Stimulated activated CD4-positive, alpha-beta T cell treated with anti-CD3 and anti-CD28 coated beads, Interleukin-4, amount 100 ng/mL, for 1 hour (primary cell): ENCODE measurements at regions not wholly inside any gene's neighbourhood (a gene's known extent, or its start where the extent isn't known, plus 50 kb on each side); places are given as distances from the start of the nearest gene placed in this dataset.
"Not testable (repeated sequence)": the region's sequence is repeated elsewhere in the genome, so short reads cannot be mapped to it uniquely, and the experiment has no call there.

ENCODE experiments used
- DNase-seq: peaks from one replicate; pipeline ENCODE4 v3.0.0-alpha.2; 2020

GRCh38 chr7:41463770-41464470 is 239.0 kb downstream of the INHBA start:
- DNase-seq: no peak

GRCh38 chr7:41459623-41460261 is 243.1 kb downstream of the INHBA start:
- DNase-seq: no peak

GRCh38 chr7:41459183-41459582 is 243.7 kb downstream of the INHBA start:
- DNase-seq: no peak

GRCh38 chr7:41457832-41458437 is 245.0 kb downstream of the INHBA start:
- DNase-seq: no peak

GRCh38 chr7:41451826-41452225 is 251.1 kb downstream of the INHBA start:
- no peak for DNase-seq

- no peak for DNase-seq
Observed at GRCh38 chr7:41449694-41450093, 253.2 kb downstream of the INHBA start.

- no peak for DNase-seq
Observed at GRCh38 chr7:41449286-41449685, 253.6 kb downstream of the INHBA start.

- no peak for DNase-seq
Observed at GRCh38 chr7:41448104-41448503, 254.8 kb downstream of the INHBA start.

GRCh38 chr7:41447450-41448042 is 255.3 kb downstream of the INHBA start:
- DNase-seq: no peak

GRCh38 chr7:41446606-41447449 is 256.1 kb downstream of the INHBA start:
- no peak for DNase-seq

- no peak for DNase-seq
Observed at GRCh38 chr7:41445946-41446345, 256.9 kb downstream of the INHBA start.

- no peak for DNase-seq
Observed at GRCh38 chr7:41445432-41445831, 257.5 kb downstream of the INHBA start.

- DNase-seq: no peak
Observed at GRCh38 chr7:41439515-41439879, 263.4 kb downstream of the INHBA start.

- no peak for DNase-seq
Observed at GRCh38 chr7:41438705-41439514, 264.0 kb downstream of the INHBA start.

- DNase-seq: no peak
Observed at GRCh38 chr7:41437257-41438196, 265.4 kb downstream of the INHBA start.

- DNase-seq: no peak
Observed at GRCh38 chr7:41436139-41436538, 266.8 kb downstream of the INHBA start.

- DNase-seq: not testable (repeated sequence)
Observed at GRCh38 chr7:41435020-41435419, 267.9 kb downstream of the INHBA start.

GRCh38 chr7:41431671-41432070 is 271.2 kb downstream of the INHBA start:
- DNase-seq: no peak

- no peak for DNase-seq
Observed at GRCh38 chr7:41428381-41428780, 274.5 kb downstream of the INHBA start.

GRCh38 chr7:41425926-41426325 is 277.0 kb downstream of the INHBA start:
- no peak for DNase-seq

- DNase-seq: no peak
Observed at GRCh38 chr7:41421056-41421455, 281.8 kb downstream of the INHBA start.
